Left lung (tissue), 4 donors: ENCODE measurements at regions not wholly inside any gene's neighbourhood (a gene's known extent, or its start where the extent isn't known, plus 50 kb on each side); places are given as distances from the start of the nearest gene placed in this dataset.

Experiments
- ATAC-seq: fragments of 200-7000 bp; cut with Tn5 transposase; one replicate; pipeline ENCODE4 v1.9.1; 2020; ENCODE audit warnings: moderate library complexity
- DNase-seq, 4 donors: peaks; one replicate each; pipeline ENCODE4 v3.0.0-alpha.2; 2013 to 2020
- H3K27ac ChIP-seq, 2 donors: fragments of 200-600 bp; sonication (generic) in 1 of 2; one replicate each; pipeline versions ENCODE4 v1.5.0 to v1.8.0; 2020 to 2021
- H3K27me3 ChIP-seq, 2 donors: fragments of 200-600 bp; sonication (generic) in 1 of 2; one replicate each; pipeline versions ENCODE4 v1.5.0 to v1.8.0; 2020 to 2021
- H3K36me3 ChIP-seq, 2 donors: fragments of 200-600 bp; sonication (generic) in 1 of 2; one replicate each; pipeline versions ENCODE4 v1.5.0 to v1.8.0; 2020 to 2021
- H3K4me1 ChIP-seq, 2 donors: fragments of 200-600 bp; one replicate each; pipeline ENCODE4 v1.8.0; 2021
- H3K4me3 ChIP-seq, 2 donors: fragments of 200-600 bp; sonication (generic) in 1 of 2; one replicate each; pipeline versions ENCODE4 v1.5.0 to v1.8.0; 2020 to 2021; ENCODE audit warnings: mild to moderate bottlenecking in 1 of 2
- H3K9me3 ChIP-seq, 2 donors: fragments of 200-600 bp; sonication (generic) in 1 of 2; one replicate each; pipeline versions ENCODE4 v1.5.0 to v1.8.0; 2020 to 2021
- intact Hi-C, 2 donors: fragments of 100-400 bp; cut with DNase I; formaldehyde crosslinking; loops; one replicate each; pipeline versions ENCODE4 v1.11.2 to v1.14.2; 2022
- TF ChIP-seq, protein P1 (sequence below), 2 donors: fragments of 200-600 bp; sonication (generic) in 1 of 2; IDR thresholded peaks; one replicate each; pipeline versions ENCODE4 v1.5.0 to v1.8.0; 2021; ENCODE audit warnings: antibody characterized with exemption in 2 of 2
- donor health status: DM: no; HTN: yes; CAD: no.
- donor health status: DM: no; HTN: no; CAD: no.

DNA sequence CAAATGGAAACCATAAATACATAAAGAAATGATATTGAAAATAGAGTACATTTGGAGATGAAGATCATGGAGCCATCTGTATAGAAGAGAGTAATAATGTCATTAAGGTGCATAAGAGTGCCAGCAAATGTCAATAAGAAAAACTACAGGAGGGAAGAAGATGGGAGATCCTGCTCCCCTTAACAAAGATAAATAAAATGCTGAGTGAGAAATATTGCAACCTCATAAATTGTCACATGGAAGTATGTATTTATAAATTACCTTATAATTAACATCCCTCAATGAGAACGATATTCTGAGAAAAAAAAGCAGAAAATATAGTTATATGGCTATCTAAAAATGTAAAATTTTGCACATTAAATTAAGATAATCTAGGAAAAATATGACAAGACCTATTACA lies 155.2 kb upstream of the PRSS1 start:
- H3K36me3 ChIP-seq, result no peaks in the 10 kb centered on the region
- no peaks in the 10 kb centered on the region for H3K9me3 ChIP-seq
- DNase-seq (no peak), ATAC-seq (no peak)
- peaks cover 0 to 12% of the 10 kb centered on the region in 2 donors for H3K27me3 ChIP-seq
- intact Hi-C loops, result no loop called here
- TF ChIP-seq, protein P1, sequence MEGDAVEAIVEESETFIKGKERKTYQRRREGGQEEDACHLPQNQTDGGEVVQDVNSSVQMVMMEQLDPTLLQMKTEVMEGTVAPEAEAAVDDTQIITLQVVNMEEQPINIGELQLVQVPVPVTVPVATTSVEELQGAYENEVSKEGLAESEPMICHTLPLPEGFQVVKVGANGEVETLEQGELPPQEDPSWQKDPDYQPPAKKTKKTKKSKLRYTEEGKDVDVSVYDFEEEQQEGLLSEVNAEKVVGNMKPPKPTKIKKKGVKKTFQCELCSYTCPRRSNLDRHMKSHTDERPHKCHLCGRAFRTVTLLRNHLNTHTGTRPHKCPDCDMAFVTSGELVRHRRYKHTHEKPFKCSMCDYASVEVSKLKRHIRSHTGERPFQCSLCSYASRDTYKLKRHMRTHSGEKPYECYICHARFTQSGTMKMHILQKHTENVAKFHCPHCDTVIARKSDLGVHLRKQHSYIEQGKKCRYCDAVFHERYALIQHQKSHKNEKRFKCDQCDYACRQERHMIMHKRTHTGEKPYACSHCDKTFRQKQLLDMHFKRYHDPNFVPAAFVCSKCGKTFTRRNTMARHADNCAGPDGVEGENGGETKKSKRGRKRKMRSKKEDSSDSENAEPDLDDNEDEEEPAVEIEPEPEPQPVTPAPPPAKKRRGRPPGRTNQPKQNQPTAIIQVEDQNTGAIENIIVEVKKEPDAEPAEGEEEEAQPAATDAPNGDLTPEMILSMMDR (IDR thresholded peaks at IDR 0.05), result no peak
- H3K4me3 ChIP-seq, result no peak overlapping the region
- H3K27ac ChIP-seq, result no peak overlapping the region
- H3K4me1 ChIP-seq, result no peaks in the 10 kb centered on the region

DNA sequence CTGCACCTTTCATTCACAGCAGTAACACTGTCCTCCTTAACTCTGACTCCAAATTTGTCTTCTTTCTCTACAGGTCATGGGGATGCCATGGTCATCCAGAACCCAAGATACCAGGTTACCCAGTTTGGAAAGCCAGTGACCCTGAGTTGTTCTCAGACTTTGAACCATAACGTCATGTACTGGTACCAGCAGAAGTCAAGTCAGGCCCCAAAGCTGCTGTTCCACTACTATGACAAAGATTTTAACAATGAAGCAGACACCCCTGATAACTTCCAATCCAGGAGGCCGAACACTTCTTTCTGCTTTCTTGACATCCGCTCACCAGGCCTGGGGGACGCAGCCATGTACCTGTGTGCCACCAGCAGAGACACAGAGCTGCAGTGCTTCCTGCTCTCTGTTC lies 156.2 kb upstream of the PRSS1 start:
- TF ChIP-seq, protein P1 (IDR thresholded peaks at IDR 0.05), result no peak
- DNase-seq (no peak), ATAC-seq (no peak)
- peaks cover 0 to 4% of the 10 kb centered on the region in 2 donors for H3K27me3 ChIP-seq
- intact Hi-C loops, result no loop called here
- no peaks in the 10 kb centered on the region for H3K9me3 ChIP-seq
- H3K27ac ChIP-seq, result no peak overlapping the region
- no peak overlapping the region for H3K4me3 ChIP-seq
- H3K36me3 ChIP-seq, result no peaks in the 10 kb centered on the region
- H3K4me1 ChIP-seq, result no peaks in the 10 kb centered on the region

DNA sequence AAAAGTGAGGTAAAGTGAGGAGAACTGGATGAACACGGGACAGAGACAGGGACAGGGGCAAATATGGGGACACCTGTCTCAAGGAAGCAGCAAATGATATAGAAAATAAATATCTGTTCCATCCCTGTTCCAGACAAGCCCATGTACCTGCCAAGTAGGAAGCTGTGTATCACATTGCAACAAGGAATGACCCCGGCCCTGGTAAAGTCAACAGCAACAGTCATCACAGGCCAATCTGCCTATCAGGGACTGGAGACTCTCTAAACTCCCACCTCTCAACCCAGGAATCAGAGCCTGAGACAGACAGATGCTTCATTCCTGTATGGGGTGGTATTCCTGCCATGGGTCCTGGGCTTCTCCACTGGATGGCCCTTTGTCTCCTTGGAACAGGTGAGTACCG lies 156.6 kb upstream of the PRSS1 start:
- H3K27ac ChIP-seq, result no peak overlapping the region
- H3K4me1 ChIP-seq, result no peaks in the 10 kb centered on the region
- intact Hi-C loops, result no loop called here
- no peaks in the 10 kb centered on the region for H3K9me3 ChIP-seq
- no peak overlapping the region for H3K4me3 ChIP-seq
- DNase-seq (no peak), ATAC-seq (no peak)
- no peaks in the 10 kb centered on the region for H3K36me3 ChIP-seq
- H3K27me3 ChIP-seq, result peaks cover 0 to 2% of the 10 kb centered on the region in 2 donors
- TF ChIP-seq, protein P1 (IDR thresholded peaks at IDR 0.05), result no peak

DNA sequence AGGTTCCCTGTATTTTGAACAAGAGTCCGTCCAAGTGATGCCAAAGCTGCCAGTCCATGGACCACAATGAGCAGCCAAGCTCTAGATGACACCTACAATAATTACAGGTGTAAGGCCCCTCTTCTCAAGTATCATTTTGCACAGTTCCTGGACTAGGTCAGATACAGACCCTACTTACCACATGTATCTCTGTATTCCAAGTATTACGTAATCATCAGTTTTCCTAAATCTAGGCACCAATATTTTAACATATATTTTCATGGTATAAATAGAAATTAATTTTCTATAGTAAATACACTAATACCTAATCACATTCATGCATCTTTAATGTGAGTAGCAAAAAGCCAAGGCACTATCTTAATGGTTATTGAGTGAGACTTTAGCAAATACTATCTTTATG lies 157.0 kb upstream of the PRSS1 start:
- Histone ChIP-seq H3K36me3 (no peaks in the 10 kb centered on the region), H3K27me3 (no peaks in the 10 kb centered on the region), H3K4me1 (no peaks in the 10 kb centered on the region), H3K27ac (no peak overlapping the region), H3K4me3 (no peak overlapping the region), H3K9me3 (no peaks in the 10 kb centered on the region)
- no peak for DNase-seq
- TF ChIP-seq, protein P1 (IDR thresholded peaks at IDR 0.05), result no peak
- no peak for ATAC-seq
- intact Hi-C loops, result no loop called here

DNA sequence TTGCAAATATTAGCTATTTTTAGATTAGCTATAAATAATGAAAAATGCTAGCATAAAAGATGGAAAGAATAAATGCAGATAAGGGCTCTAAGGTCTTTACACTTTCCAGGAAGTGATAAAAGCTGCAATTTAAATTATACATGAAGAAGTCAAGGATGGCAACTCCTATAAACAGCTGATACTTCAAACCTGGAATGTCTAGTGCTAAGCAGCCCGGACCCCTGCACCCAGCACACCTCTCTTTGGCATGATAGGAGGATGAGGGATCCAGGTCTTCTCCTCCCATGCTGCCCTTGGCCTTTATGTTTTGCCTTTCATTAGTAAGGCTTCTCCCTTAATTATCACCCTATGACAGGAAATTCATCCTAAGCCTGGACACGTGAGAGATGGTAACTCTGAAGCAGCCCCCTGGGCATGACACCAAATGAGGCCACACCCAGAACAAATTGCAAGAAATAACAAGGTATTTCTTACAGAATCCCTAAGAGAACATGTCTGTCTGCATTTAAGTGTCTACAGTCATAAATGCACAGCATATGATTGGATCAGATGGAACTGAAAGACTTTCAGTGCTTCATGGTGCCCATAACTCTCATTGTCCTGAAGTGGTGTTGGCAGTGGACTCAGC lies 158.3 kb upstream of the PRSS1 start:
- no peak overlapping the region for H3K27ac ChIP-seq

More for the DNA sequence above, 158.3 kb upstream of the PRSS1 start:
- Histone ChIP-seq H3K36me3 (no peaks in the 10 kb centered on the region), H3K9me3 (no peaks in the 10 kb centered on the region), H3K4me3 (no peak overlapping the region), H3K27me3 (no peaks in the 10 kb centered on the region), H3K4me1 (no peaks in the 10 kb centered on the region)
- TF ChIP-seq, protein P1 (IDR thresholded peaks at IDR 0.05), result no peak
- intact Hi-C loops, result no loop called here
- no peak for DNase-seq
- no peak for ATAC-seq
